CD8-positive, alpha-beta memory T cell (primary cell): ENCODE measurements at regions not wholly inside any gene's neighbourhood (a gene's known extent, or its start where the extent isn't known, plus 50 kb on each side); places are given as distances from the start of the nearest gene placed in this dataset.

Experiments
- CTCF ChIA-PET: fragments of 350-600 bp; sonication (Branson Sonifier 250); formaldehyde crosslinking; loops from one replicate; lab custom pipeline; 2021; ENCODE audit warnings: antibody characterized with exemption; lab: Charles Lee
- POLR2A ChIA-PET: fragments of 350-600 bp; sonication (Branson Sonifier 250); formaldehyde crosslinking; loops from one replicate; lab custom pipeline; 2021; ENCODE audit warnings: antibody characterized with exemption; lab: Charles Lee
- DNase-seq, 5 donors: peaks; one replicate each; pipeline versions ENCODE4 v3.0.0 to v3.0.0-alpha.2; 2020 to 2022; ENCODE audit warnings: mixed read lengths in 1 of 5
- H3K27ac ChIP-seq: one replicate; pipeline ENCODE4 v1.7.0; 2013; ENCODE audit warnings: low read depth, mild to moderate bottlenecking, low read length, moderate library complexity
- H3K27me3 ChIP-seq: 2 replicates; pipeline ENCODE4 v1.7.0; 2013; ENCODE audit warnings: low read length, mild to moderate bottlenecking; ENCODE audit not compliant: insufficient read depth, poor library complexity, severe bottlenecking
- H3K36me3 ChIP-seq: 2 replicates; pipeline ENCODE4 v1.7.0; 2013; ENCODE audit warnings: mild to moderate bottlenecking, low read length, moderate library complexity; ENCODE audit not compliant: insufficient read depth
- H3K4me1 ChIP-seq: 2 replicates; pipeline ENCODE4 v1.7.0; 2013; ENCODE audit warnings: mild to moderate bottlenecking, low read length, moderate library complexity; ENCODE audit not compliant: insufficient read depth
- H3K4me3 ChIP-seq: 2 replicates; pipeline ENCODE4 v1.7.0; 2013; ENCODE audit warnings: mild to moderate bottlenecking, low read length
- H3K9me3 ChIP-seq: 2 replicates; pipeline ENCODE4 v1.7.0; 2013; ENCODE audit warnings: mild to moderate bottlenecking, low read length
- H3K27ac Mint-ChIP-seq, 8 donors: one replicate each; pipeline ENCODE4 v1.8.0; 2020 to 2021; ENCODE audit warnings: mixed read lengths in 8 of 8, mild to moderate bottlenecking in 6 of 8, inconsistent platforms in 3 of 8, moderate library complexity in 3 of 8
- H3K27me3 Mint-ChIP-seq, 2 donors: one replicate each; pipeline ENCODE4 v1.8.0; 2020 to 2021; ENCODE audit warnings: mixed read lengths in 2 of 2, mild to moderate bottlenecking in 1 of 2, moderate library complexity in 1 of 2
- H3K36me3 Mint-ChIP-seq, 3 donors: one replicate each; pipeline ENCODE4 v1.8.0; 2020 to 2021; ENCODE audit warnings: mixed read lengths in 3 of 3, inconsistent platforms in 1 of 3, mild to moderate bottlenecking in 1 of 3
- H3K4me1 Mint-ChIP-seq, 3 donors: one replicate each; pipeline ENCODE4 v1.8.0; 2020 to 2021; ENCODE audit warnings: mixed read lengths in 3 of 3, inconsistent platforms in 1 of 3, mild to moderate bottlenecking in 1 of 3
- H3K4me3 Mint-ChIP-seq, 7 donors: one replicate each; pipeline ENCODE4 v1.8.0; 2020 to 2021; ENCODE audit warnings: mixed read lengths in 7 of 7, mild to moderate bottlenecking in 6 of 7, moderate library complexity in 4 of 7, inconsistent platforms in 2 of 7
- H3K9me3 Mint-ChIP-seq, 5 donors: one replicate each; pipeline ENCODE4 v1.8.0; 2020 to 2022; ENCODE audit warnings: mixed read lengths in 5 of 5, mild to moderate bottlenecking in 3 of 5, moderate library complexity in 2 of 5, inconsistent platforms in 1 of 5

GRCh38 chr4:186013419-186014186 lies 55.4 kb upstream of the TLR3 start:
- no peak for DNase-seq
- POLR2A ChIA-PET: no interaction called here
- no peaks in the 10 kb centered on the region for H3K36me3 Mint-ChIP-seq

GRCh38 chr4:186015212-186015817 lies 53.6 kb upstream of the TLR3 start:
- Histone ChIP-seq H3K4me3 (no peak overlapping the region), H3K4me1 (no peaks in the 10 kb centered on the region), H3K9me3 (no peaks in the 10 kb centered on the region), H3K36me3 (no peaks in the 10 kb centered on the region), H3K27me3 (no peaks in the 10 kb centered on the region), H3K27ac (no peak overlapping the region)
- Mint-ChIP-seq H3K36me3 (no peaks in the 10 kb centered on the region), H3K27ac (no peak overlapping the region), H3K4me3 (no peak overlapping the region), H3K27me3 (peaks cover 8 to 36% of the 10 kb centered on the region in 2 donors), H3K4me1 (no peaks in the 10 kb centered on the region), H3K9me3 (no peaks in the 10 kb centered on the region)
- ChIA-PET POLR2A (no interaction called here), CTCF (no interaction called here)
- DNase-seq: no peak

More at GRCh38 chr4:186013419-186014186, 55.4 kb upstream of the TLR3 start:
- Mint-ChIP-seq H3K27ac (no peak overlapping the region), H3K9me3 (no peaks in the 10 kb centered on the region), H3K27me3 (peaks cover 8 to 38% of the 10 kb centered on the region in 2 donors), H3K4me3 (no peak overlapping the region), H3K4me1 (no peaks in the 10 kb centered on the region)
- CTCF ChIA-PET: no interaction called here
- Histone ChIP-seq H3K4me1 (no peaks in the 10 kb centered on the region), H3K4me3 (no peak overlapping the region), H3K27me3 (no peaks in the 10 kb centered on the region), H3K9me3 (no peaks in the 10 kb centered on the region), H3K27ac (no peak overlapping the region), H3K36me3 (no peaks in the 10 kb centered on the region)

GRCh38 chr4:186016796-186017195 lies 52.2 kb upstream of the TLR3 start:
- Histone ChIP-seq H3K36me3 (no peaks in the 10 kb centered on the region), H3K4me3 (no peak overlapping the region), H3K9me3 (no peaks in the 10 kb centered on the region), H3K27ac (no peak overlapping the region), H3K27me3 (no peaks in the 10 kb centered on the region), H3K4me1 (no peaks in the 10 kb centered on the region)
- Mint-ChIP-seq H3K27ac (no peak overlapping the region), H3K4me1 (no peaks in the 10 kb centered on the region), H3K36me3 (no peaks in the 10 kb centered on the region), H3K9me3 (no peaks in the 10 kb centered on the region), H3K4me3 (no peak overlapping the region), H3K27me3 (peaks cover 8 to 34% of the 10 kb centered on the region in 2 donors)
- DNase-seq: no peak
- CTCF ChIA-PET: no interaction called here
- POLR2A ChIA-PET: no interaction called here

DNA sequence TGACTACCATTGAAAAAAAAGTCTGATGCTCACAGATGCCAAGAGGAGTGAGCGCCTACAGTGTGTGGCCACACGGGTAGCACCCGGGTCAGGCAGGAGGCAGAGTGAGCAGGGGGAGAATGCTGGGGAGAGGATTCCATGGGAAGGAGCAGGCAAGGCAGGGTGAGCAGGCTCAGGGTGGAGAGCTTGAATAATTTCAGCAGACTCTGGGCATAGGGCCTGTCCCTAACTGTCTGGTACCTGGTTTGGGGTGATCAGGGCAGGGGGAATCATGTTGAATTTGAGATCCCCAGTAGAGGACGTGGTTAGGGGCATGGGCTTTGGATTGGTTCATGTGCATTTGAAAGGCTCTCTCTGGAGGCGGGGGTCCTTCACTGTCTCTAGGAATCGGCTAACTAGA lies 51.2 kb upstream of the TLR3 start:
- Mint-ChIP-seq H3K9me3 (no peaks in the 10 kb centered on the region), H3K27ac (no peak overlapping the region), H3K27me3 (peaks cover 10 to 36% of the 10 kb centered on the region in 2 donors), H3K4me3 (no peak overlapping the region), H3K36me3 (no peaks in the 10 kb centered on the region), H3K4me1 (no peaks in the 10 kb centered on the region)
- POLR2A ChIA-PET: no interaction called here
- no peaks in the 10 kb centered on the region for H3K4me1 ChIP-seq
- DNase-seq: no peak
- CTCF ChIA-PET: no interaction called here
- no peaks in the 10 kb centered on the region for H3K9me3 ChIP-seq
- no peaks in the 10 kb centered on the region for H3K27me3 ChIP-seq
- H3K27ac ChIP-seq: no peak overlapping the region
- H3K4me3 ChIP-seq: no peak overlapping the region
- no peaks in the 10 kb centered on the region for H3K36me3 ChIP-seq

GRCh38 chr4:186018261-186018660 lies 50.7 kb upstream of the TLR3 start:
- Mint-ChIP-seq H3K4me3 (no peak overlapping the region), H3K36me3 (no peaks in the 10 kb centered on the region), H3K27ac (no peak overlapping the region), H3K9me3 (no peaks in the 10 kb centered on the region), H3K4me1 (no peaks in the 10 kb centered on the region), H3K27me3 (peaks cover 10 to 36% of the 10 kb centered on the region in 2 donors)
- H3K27ac ChIP-seq: no peak overlapping the region
- no peak for DNase-seq
- H3K36me3 ChIP-seq: no peaks in the 10 kb centered on the region
- CTCF ChIA-PET: no interaction called here
- no peaks in the 10 kb centered on the region for H3K9me3 ChIP-seq
- no peak overlapping the region for H3K4me3 ChIP-seq
- POLR2A ChIA-PET: no interaction called here
- no peaks in the 10 kb centered on the region for H3K27me3 ChIP-seq
- no peaks in the 10 kb centered on the region for H3K4me1 ChIP-seq

DNA sequence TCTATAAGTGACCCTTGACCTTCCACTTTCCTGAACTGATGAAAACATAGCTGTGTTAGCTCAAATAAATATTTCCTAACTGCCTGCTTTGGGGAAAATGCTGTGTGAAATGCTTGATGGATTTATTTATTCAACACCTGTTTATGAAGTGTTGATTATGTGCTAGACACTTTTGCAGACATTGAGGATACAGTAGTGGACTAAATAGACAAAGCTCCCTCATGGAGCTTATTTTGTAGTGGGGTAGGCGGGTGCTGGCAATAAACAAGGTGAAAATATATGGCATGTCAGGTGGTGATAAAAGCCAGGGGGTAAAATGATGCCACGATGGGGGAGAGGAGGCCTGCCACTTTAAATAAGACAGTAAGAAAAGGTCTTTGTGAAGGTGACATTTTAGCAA lies 50.2 kb upstream of the TLR3 start:
- no peaks in the 10 kb centered on the region for H3K36me3 ChIP-seq
- H3K27ac ChIP-seq: no peak overlapping the region
- Mint-ChIP-seq H3K36me3 (no peaks in the 10 kb centered on the region), H3K27me3 (peaks cover 10 to 39% of the 10 kb centered on the region in 2 donors), H3K4me3 (no peak overlapping the region), H3K27ac (peak overlapping the region in 1 of 8 donors; percentile 39), H3K9me3 (no peaks in the 10 kb centered on the region), H3K4me1 (no peaks in the 10 kb centered on the region)
- no peak overlapping the region for H3K4me3 ChIP-seq
- no peaks in the 10 kb centered on the region for H3K4me1 ChIP-seq
- no peaks in the 10 kb centered on the region for H3K27me3 ChIP-seq
- ChIA-PET CTCF (no interaction called here), POLR2A (interaction anchor here (0.6 kb wide), 1 partner anchor 43 kb away, joined by 3 read pairs; no protein-coding TSS in a partner anchor)
- DNase-seq: no peak
- H3K9me3 ChIP-seq: no peaks in the 10 kb centered on the region
